ENCODE measurements at regions not wholly inside any gene's neighbourhood (a gene's known extent, or its start where the extent isn't known, plus 50 kb on each side); places are given as distances from the start of the nearest gene placed in this dataset.

GRCh38 chrX:102042372-102043325 lies 82.8 kb upstream of the TCEAL2 start:
- TF ChIP-seq CTCF (IDR thresholded peaks at IDR 0.05), result no peak
- TF ChIP-seq POLR2A (IDR thresholded peaks at IDR 0.05), result no peak

Measured in testis (tissue), 2 donors.